Dermis microvascular lymphatic vessel endothelial cell (primary cell): ENCODE measurements at regions not wholly inside any gene's neighbourhood (a gene's known extent, or its start where the extent isn't known, plus 50 kb on each side); places are given as distances from the start of the nearest gene placed in this dataset.
"Not testable (repeated sequence)": the region's sequence is repeated elsewhere in the genome, so short reads cannot be mapped to it uniquely, and the experiment has no call there.

Experiments used
- DNase-seq, 2 donors: peaks; one replicate each; pipeline versions ENCODE4 v3.0.0 to v3.0.0-alpha.2; 2010; ENCODE audit warnings: low read depth in 2 of 2

DNA sequence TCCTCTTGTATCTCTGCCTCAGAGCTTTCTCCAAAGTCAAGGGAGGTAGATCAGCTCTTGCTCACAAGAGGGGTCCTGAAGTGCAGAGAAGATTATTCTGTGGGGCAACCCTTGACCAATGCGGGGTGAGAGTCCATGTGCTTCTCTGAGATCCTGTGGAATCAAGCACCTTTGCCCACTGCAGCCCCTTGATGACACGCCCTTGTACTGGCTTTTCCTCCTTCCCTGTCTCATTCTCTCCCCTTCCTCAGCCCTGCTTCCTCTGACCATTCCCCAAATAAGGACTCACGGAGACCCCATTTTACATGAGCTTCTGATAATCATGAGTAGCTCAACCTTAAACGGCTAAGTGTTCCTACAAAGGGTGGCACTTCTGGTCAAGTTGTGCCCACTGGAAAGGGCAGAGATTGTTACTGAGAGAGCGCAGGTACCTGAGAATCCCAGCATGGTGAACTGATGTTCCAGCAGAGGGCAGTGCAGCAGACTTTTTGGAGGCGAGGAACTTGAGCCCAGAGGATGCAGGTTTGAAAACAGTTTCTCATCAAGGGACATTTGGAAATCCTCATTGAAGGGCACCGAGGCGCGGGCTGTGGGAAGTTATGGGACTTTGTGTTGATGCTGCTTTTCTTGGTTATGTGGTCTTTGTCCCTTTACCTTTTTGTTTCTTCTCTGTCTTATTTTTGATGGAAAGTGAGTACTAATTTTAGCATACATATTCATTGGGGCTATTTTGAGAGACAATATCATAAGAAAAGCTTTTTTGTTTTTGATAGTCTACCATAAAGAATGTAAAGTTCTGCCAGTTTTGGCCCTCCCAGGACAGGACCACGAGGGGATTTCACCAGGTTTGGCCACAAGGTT, 201.3 kb downstream of the RBM46 start:
- peak; percentile 41 to 43 for DNase-seq

- DNase-seq, result no peak
Measured at GRCh38 chr4:154983714-154984113, 202.6 kb downstream of the RBM46 start.

DNA sequence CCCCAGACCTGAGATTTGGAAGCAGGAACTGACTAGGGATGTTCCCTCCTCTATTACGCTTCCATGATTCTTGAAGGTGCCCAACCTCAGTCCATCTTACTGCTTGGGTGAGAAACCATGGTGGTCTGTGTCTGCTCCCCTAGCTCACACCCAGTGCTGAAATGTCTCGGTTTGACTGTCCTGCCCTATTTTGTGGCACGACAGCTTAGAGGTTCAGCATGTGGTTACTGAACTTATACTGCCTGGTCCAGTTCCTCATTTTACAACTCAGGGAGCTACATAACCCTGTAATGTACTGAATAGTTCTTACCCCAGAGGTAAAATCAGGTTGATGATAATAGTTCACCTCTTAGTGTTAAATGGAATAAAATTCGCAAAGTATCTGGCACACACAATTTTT, 203.1 kb downstream of the RBM46 start:
- DNase-seq, result no peak

- no peak for DNase-seq
Measured at GRCh38 chr4:154984616-154985015, 203.5 kb downstream of the RBM46 start.

DNA sequence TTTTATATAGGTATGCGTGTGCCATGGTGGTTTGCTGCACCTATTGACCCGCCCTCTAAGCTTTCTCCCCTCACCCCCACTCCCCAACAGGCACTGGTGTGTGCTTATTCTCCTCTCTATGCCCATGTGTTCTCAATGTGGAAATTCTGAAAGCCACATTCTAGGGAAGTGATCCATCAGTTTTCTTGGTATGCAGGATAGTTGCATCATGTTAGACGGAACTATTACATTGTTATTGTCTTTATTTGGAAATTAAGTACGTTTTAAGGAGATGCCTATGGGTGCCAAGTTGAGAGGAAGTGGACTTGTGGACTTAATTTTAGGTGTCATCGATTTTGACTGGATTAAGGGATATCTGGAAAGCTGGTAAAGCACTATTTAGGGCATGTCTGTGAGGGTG, 204.6 kb downstream of the RBM46 start:
- DNase-seq, result no peak

DNA sequence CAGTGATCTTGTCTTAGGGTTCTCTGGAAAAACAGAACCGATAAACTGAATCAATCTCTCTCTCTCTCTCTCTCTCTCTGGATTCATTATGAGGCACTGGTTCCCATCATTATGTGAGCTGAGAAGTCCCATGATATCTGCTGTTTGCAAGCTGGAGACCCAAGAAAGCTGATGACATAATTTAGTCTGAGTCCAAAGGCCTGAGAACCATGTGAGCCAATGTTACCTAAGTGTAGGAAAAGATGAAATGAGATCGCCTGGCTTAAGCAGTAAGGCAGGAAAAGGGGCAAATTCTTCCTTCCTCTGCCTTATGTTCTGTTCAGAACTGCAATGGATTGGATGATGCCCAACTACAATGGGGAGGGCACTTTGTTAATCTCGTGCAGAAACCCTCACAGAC, 207.4 kb downstream of the RBM46 start:
- no peak for DNase-seq

- DNase-seq, result no peak
Measured at GRCh38 chr4:154989511-154989910, 208.4 kb downstream of the RBM46 start.

- DNase-seq, result not testable (repeated sequence)
Measured at GRCh38 chr4:154997866-154998265, 210.6 kb upstream of the NPY2R start.

GRCh38 chr4:154998284-154998683, 210.2 kb upstream of the NPY2R start:
- DNase-seq, result no peak

GRCh38 chr4:154998773-154999172, 209.7 kb upstream of the NPY2R start:
- DNase-seq, result no peak

GRCh38 chr4:154999950-155000578, 208.4 kb upstream of the NPY2R start:
- DNase-seq, result no peak

DNA sequence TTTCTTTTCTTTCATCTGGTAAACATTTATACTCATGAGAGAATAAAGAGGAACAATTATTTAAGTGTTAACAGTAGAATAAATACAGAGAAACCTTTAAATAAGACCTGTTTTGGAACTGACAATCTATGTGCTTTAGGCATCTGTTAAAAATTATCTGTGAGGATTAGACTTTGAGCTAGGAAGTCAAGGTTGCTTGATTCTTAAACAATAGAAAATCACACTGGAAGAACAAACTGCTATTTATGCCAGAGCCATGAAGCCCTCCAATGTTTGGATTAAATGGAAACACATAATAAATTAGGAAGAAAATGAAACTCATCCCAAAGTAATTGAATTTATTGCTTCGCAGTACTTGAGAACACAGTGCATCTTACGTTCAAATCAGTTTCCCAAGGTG, 207.2 kb upstream of the NPY2R start:
- no peak for DNase-seq

DNA sequence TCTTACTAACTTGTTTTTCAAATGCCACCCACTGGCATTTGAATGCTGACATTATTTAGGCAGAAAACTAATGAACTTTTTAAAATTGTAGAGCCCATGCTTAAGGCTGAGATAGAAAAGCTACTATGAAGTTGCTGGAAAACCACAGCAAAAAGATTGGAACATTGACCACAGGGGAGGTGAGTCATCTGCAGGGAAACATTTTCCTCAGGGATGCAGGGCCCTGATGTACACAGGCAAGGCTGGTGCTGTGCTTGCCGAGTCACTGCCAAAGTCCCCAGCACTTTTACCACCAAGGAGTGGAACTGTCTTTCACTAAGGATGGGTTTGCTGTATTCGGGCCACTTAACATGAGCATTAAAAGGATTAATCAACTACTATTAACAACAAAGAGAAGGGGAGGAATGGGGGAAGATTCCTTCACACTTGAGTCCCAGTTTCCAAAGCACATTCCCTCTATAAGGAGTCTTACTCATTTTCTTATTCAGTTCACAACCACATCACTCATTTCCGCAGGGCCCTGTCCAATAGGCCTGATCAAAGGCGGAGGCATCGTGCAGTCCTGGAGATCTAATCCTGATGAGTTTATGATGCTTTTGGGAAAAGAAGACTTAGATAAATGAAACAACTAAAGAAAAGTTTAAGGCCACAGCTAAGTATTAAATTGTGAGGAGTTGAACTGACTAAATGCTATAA, 202.9 kb upstream of the NPY2R start:
- DNase-seq, result peak in 1 of 2 donors; percentile 35

DNA sequence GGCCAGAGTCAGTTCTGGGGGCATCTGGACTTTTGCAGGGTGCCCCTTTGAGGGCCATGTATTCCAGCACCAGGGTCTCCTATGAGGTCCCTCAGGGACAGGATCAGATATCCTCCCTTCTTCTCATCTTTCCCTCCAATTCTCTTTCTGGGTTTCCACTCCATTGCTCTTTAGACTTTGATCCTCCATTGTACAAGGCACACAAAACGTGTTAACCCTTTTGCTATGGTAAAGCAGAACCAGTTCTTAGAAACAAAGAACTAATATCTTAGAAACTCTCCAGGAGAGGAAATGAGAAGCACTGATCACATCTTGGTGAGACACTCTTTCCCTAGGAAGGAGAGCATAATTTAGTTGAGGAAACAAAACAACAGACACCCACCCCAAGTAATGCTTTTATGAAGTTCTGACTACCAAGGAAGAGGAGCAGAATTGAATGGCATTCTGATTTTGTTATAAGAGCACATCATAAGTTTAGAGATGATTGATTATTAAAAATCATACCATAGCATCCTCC, 200.7 kb upstream of the NPY2R start:
- DNase-seq, result peak in 1 of 2 donors; percentile 55

- DNase-seq, result no peak
Measured at GRCh38 chr4:155008389-155008788, 200.0 kb upstream of the NPY2R start.

GRCh38 chr4:155009288-155009687, 199.1 kb upstream of the NPY2R start:
- DNase-seq, result no peak

DNA sequence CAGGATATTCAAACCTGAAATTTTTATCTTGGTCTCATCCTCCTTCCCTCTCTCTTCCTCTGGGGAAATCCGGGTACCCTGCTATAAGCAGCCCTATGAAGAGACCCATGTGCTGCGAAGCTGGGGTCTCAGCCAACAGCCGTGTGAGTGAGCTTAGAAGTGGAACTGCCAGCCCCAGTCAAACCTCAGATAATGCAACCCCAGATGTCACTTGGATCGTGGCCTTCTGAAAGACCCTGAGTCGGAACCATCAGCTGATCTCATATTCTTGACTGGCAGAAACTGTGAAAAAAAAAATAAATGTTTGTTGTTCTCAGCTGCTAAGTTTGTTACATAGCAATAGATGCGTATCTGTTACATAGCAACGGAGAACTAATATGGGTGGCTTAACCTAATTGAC, 198.1 kb upstream of the NPY2R start:
- no peak for DNase-seq

DNA sequence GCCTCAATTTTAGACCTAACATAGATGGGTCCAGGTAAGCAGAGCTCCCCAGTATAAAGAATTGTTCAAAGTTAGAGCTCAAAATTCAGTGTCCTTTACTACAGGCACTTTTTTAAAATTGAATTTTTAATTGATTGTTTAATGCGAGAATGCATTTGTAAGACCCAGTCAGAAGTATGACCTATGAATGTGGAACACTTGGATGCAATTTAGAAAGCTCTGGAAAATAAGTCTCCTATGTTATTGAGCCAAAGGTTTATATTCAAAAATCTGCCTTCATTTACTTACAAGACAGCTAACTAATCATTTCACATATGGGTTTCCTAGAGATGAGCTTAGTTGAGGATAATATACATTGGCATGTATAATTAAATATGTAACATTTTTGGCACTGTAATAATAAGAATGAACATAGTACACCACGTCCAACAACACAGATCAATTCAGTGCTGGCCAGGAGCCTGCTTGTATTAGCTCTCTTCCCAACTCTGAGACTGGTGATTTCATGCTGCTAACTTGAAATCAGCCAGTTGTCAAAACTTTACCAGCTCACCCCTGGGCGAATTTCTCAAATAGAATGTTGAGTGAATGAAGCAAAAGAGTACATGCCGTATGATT, 197.2 kb upstream of the NPY2R start:
- DNase-seq, result no peak

GRCh38 chr4:155012469-155012868, 196.0 kb upstream of the NPY2R start:
- DNase-seq, result no peak

- DNase-seq, result no peak
Measured at GRCh38 chr4:155017426-155017825, 191.0 kb upstream of the NPY2R start.

DNA sequence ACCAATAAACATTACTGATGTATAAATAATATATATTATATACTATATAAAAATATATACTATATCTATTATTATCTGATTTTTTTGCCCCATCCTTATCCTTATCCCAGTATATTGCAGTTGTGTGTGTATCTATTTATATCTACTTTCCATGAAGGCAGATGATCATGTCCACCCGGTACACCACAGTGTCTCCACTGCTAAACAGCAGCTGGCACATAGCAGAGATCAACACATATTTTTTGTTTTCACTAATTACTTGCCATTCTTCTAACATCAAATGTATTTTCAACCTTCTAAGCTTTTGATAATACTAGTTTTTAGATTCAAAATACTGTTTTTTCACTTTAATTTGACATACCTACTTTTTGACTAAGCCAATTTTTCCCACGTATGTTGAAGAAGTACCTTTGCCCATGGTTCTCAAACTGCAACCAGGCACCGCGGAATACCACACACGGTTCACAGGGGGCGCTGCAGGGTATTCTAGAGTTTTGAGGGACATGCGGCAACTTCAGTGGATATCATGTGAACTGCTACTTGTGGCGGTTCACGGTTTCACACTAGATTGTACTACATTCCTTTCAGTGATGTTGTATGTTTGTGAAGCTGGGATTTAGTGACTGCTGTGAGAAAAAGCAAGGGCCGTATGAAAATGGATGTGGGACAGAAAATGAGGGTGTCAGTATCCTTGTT, 182.5 kb upstream of the NPY2R start:
- DNase-seq, result peak; percentile 51 to 78
